ENCODE measurements at regions not wholly inside any gene's neighbourhood (a gene's known extent, or its start where the extent isn't known, plus 50 kb on each side); places are given as distances from the start of the nearest gene placed in this dataset.

DNA sequence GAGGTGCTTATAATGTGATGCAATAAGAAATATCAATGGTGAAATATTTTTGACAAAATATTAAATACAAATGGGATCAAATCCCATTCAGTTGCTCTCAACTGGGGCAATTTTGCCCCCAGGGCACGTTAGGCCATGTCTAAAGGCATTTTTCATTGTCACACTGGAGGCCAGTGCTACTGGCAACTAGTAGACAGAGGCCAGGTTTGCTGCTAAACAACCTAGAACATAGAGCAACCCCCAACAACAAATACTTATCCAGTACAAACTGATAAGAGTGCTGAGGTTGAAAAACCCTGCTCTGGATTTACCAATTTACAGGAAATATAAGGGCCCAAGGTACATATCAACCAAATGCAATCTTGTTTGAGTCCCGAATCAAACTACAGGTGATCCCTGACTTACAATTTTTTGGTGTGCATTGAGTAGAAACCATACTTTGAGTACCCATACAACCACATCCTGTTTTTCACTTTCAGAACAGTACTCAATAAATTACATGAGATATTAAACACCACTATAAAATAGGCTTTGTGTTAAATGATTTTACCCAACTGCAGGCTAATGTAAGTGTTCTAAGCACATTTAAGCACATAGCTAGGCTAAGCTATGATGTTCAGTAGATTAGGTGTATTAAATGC, 237.5 kb downstream of the HNRNPD start:
- TF ChIP-seq POLR2A (IDR thresholded peaks at IDR 0.05; ENCODE audit: low read depth, low read length) (no peak), POLR2AphosphoS5 (IDR thresholded peaks at IDR 0.05; ENCODE audit: low read depth, low read length) (no peak)
